ENCODE measurements at regions not wholly inside any gene's neighbourhood (a gene's known extent, or its start where the extent isn't known, plus 50 kb on each side); places are given as distances from the start of the nearest gene placed in this dataset.

DNA sequence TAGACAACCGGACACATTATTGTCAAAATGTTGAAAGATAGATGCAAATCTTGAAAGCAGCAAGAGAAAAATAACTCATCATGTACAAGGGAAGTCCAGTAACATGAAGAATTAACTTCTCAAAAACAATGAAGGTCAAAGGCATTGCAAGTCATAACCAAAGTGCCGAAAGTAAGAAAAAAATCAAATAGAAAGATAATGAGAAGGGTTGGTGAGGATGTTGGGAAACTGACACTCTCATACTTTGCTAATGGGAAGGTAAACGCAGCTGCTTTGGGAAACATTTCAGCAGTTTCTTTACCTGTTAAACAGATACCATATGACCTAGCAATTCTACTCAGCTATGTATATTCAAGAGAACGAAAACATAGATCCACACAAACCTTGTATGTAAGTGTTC, 303.0 kb downstream of the ARL4A start:
- no peak for DNase-seq
- Mint-ChIP-seq H3K27me3 (peaks cover 0 to 6% of the 10 kb centered on the region in 2 donors), H3K27ac (no peak overlapping the region), H3K4me1 (no peaks in the 10 kb centered on the region), H3K4me3 (no peak overlapping the region), H3K36me3 (no peaks in the 10 kb centered on the region), H3K9me3 (no peaks in the 10 kb centered on the region)
- no peaks in the 10 kb centered on the region for H3K27me3 ChIP-seq (ENCODE audit: insufficient read depth, low read length, poor library complexity, severe bottlenecking)
- POLR2A ChIA-PET: no interaction called here
- CTCF ChIA-PET: interaction anchor here (0.9 kb wide), 1 partner anchor 13 kb away, joined by 3 read pairs; no protein-coding TSS in a partner anchor
- no peaks in the 10 kb centered on the region for H3K9me3 ChIP-seq (ENCODE audit: low read length)
- no peak overlapping the region for H3K27ac ChIP-seq (ENCODE audit: low read depth, low read length)
- H3K4me3 ChIP-seq (ENCODE audit: low read length): no peak overlapping the region
- no peaks in the 10 kb centered on the region for H3K4me1 ChIP-seq (ENCODE audit: insufficient read depth, low read length)
- no peaks in the 10 kb centered on the region for H3K36me3 ChIP-seq (ENCODE audit: insufficient read depth, low read length)

DNA sequence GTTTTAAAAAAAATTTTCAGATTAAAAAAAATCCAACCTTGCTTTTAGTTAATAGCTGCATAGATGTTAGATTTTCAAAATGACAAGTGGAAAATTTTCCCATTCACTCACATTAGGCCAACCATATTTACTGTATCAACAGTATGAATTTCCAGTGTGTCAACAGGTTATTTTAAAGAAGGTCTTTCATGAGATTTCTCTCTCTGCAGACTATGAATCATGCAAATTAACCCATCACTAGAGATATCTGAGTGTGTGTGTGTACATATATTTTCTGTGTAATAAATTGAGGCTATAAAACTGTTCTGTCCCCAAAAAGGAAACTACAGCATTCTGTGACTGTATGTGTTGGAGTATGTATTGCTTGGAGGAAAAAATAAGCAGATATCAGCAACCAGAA, 305.6 kb downstream of the ARL4A start:
- no peaks in the 10 kb centered on the region for H3K36me3 Mint-ChIP-seq
- H3K27ac Mint-ChIP-seq: no peak overlapping the region
- H3K9me3 Mint-ChIP-seq: no peaks in the 10 kb centered on the region
- Histone ChIP-seq H3K27ac (ENCODE audit: low read depth, low read length) (no peak overlapping the region), H3K36me3 (ENCODE audit: insufficient read depth, low read length) (no peaks in the 10 kb centered on the region), H3K4me3 (ENCODE audit: low read length) (no peak overlapping the region), H3K9me3 (ENCODE audit: low read length) (no peaks in the 10 kb centered on the region), H3K27me3 (ENCODE audit: insufficient read depth, low read length, poor library complexity, severe bottlenecking) (no peaks in the 10 kb centered on the region), H3K4me1 (ENCODE audit: insufficient read depth, low read length) (no peaks in the 10 kb centered on the region)
- CTCF ChIA-PET: no interaction called here
- DNase-seq: no peak
- POLR2A ChIA-PET: no interaction called here
- H3K4me3 Mint-ChIP-seq: no peak overlapping the region
- peaks cover 0 to 6% of the 10 kb centered on the region in 2 donors for H3K27me3 Mint-ChIP-seq
- H3K4me1 Mint-ChIP-seq: no peaks in the 10 kb centered on the region

DNA sequence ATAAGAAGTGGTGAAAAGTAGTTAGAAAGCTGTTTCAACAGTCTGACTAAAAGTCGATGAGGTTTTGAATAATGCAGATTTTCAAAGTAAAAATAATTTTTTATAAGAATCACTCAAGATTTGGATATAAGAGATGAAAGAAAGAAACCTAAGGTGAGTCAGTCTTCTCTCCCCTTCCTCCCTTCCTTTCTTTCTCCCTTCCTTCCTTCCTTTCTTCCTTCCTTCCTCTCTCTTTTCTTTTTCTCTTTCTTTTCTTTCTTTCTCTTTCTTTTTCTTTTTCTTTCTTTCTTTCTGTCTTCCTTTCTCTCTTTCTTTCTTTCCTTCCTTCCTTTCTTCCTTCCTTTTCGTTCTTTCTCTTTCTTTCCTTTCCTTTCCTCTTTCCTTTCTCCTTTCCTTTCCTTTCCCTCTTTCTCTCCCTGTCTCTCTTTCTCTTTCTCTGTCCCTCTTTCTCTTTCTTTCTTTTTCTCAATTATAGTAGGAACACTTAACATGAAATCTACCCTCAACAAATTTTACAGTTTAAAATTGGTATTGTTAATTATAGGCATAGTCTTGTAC, 308.6 kb downstream of the ARL4A start:
- Histone ChIP-seq H3K4me1 (ENCODE audit: insufficient read depth, low read length) (no peaks in the 10 kb centered on the region), H3K27me3 (ENCODE audit: insufficient read depth, low read length, poor library complexity, severe bottlenecking) (no peaks in the 10 kb centered on the region), H3K27ac (ENCODE audit: low read depth, low read length) (no peak overlapping the region), H3K36me3 (ENCODE audit: insufficient read depth, low read length) (no peaks in the 10 kb centered on the region), H3K9me3 (ENCODE audit: low read length) (no peaks in the 10 kb centered on the region), H3K4me3 (ENCODE audit: low read length) (no peak overlapping the region)
- CTCF ChIA-PET: no interaction called here
- DNase-seq: no peak
- Mint-ChIP-seq H3K27me3 (peaks cover 0 to 1% of the 10 kb centered on the region in 2 donors), H3K4me3 (no peak overlapping the region), H3K27ac (no peak overlapping the region), H3K9me3 (peaks cover 0 to 13% (median 8%) of the 10 kb centered on the region in 5 donors), H3K36me3 (no peaks in the 10 kb centered on the region), H3K4me1 (no peaks in the 10 kb centered on the region)
- POLR2A ChIA-PET: no interaction called here

DNA sequence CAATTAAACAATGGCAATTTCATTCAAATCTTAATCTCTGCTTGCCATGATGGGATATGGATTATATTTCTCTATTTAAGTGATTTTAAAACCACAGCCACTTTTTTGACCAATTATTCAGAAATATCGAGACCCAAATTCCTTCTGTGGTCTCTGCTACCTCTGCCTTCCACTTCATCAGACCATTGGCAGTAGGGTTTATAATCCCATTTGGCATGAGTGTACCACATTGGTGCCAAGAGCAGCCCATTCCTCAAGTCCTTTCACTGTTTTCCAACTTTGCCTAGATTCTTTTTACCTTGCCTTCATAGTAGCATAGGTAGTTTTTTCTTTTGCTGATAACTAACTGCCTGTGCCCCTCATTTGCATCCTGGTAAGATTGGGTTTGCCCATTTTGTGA, 319.9 kb downstream of the ARL4A start:
- Histone ChIP-seq H3K36me3 (ENCODE audit: insufficient read depth, low read length) (no peaks in the 10 kb centered on the region), H3K27me3 (ENCODE audit: insufficient read depth, low read length, poor library complexity, severe bottlenecking) (no peaks in the 10 kb centered on the region), H3K4me3 (ENCODE audit: low read length) (no peak overlapping the region), H3K27ac (ENCODE audit: low read depth, low read length) (no peak overlapping the region), H3K9me3 (ENCODE audit: low read length) (no peaks in the 10 kb centered on the region), H3K4me1 (ENCODE audit: insufficient read depth, low read length) (no peaks in the 10 kb centered on the region)
- ChIA-PET CTCF (no interaction called here), POLR2A (no interaction called here)
- peaks cover 8 to 27% of the 10 kb centered on the region in 2 donors for H3K27me3 Mint-ChIP-seq
- no peak overlapping the region for H3K4me3 Mint-ChIP-seq
- H3K36me3 Mint-ChIP-seq: peaks cover 0 to 7% (median 0%) of the 10 kb centered on the region in 3 donors
- no peaks in the 10 kb centered on the region for H3K4me1 Mint-ChIP-seq
- peaks cover 3 to 9% (median 5%) of the 10 kb centered on the region in 5 donors for H3K9me3 Mint-ChIP-seq
- no peak overlapping the region for H3K27ac Mint-ChIP-seq
- DNase-seq: no peak

DNA sequence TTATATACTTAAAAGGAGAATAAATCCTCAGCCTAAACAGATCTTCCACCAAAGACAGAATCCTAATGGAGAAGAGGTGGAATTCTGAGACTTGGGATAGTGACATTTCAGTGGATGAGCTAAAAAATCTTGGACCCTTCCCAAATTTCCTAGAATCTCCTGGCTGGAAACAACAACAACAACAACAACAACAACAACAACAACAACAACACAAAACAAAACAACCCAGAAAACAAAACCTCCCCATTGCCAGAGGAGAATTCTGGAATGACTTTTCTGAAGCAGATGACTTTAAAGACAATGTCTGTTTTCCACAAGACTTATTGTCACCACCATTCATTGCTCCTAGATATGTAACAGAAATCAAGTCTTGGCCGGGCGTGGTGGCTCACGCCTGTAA, 322.1 kb downstream of the ARL4A start:
- Mint-ChIP-seq H3K4me1 (no peaks in the 10 kb centered on the region), H3K27me3 (peaks cover 5 to 27% of the 10 kb centered on the region in 2 donors), H3K27ac (no peak overlapping the region), H3K36me3 (peaks cover 0 to 7% (median 0%) of the 10 kb centered on the region in 3 donors), H3K9me3 (peaks cover 3 to 9% (median 3%) of the 10 kb centered on the region in 5 donors), H3K4me3 (no peak overlapping the region)
- Histone ChIP-seq H3K36me3 (ENCODE audit: insufficient read depth, low read length) (no peaks in the 10 kb centered on the region), H3K4me1 (ENCODE audit: insufficient read depth, low read length) (no peaks in the 10 kb centered on the region), H3K27me3 (ENCODE audit: insufficient read depth, low read length, poor library complexity, severe bottlenecking) (no peaks in the 10 kb centered on the region), H3K9me3 (ENCODE audit: low read length) (no peaks in the 10 kb centered on the region), H3K4me3 (ENCODE audit: low read length) (no peak overlapping the region), H3K27ac (ENCODE audit: low read depth, low read length) (no peak overlapping the region)
- ChIA-PET POLR2A (no interaction called here), CTCF (no interaction called here)
- DNase-seq: no peak

DNA sequence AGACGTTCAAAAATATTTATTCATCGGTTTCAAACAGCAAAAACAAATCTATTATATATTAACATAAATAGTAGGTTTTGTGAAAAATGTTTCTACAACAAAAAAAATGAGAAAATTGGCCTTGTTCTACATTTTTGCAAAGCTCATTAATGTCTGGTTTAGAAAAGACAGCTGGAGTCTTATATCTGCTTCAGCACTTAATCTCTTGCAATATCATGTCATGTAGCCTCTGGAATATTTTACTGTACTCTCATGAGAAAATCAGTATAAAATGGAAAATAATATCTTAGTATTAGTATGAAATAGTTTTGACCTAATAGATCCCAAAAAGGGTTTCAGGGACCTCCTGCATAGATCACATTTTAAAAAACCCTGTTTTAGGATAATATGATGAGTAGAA, 326.6 kb downstream of the ARL4A start:
- DNase-seq: no peak
- H3K36me3 Mint-ChIP-seq: peaks cover 0 to 5% (median 0%) of the 10 kb centered on the region in 3 donors
- H3K36me3 ChIP-seq (ENCODE audit: insufficient read depth, low read length): no peaks in the 10 kb centered on the region
- no peaks in the 10 kb centered on the region for H3K27me3 ChIP-seq (ENCODE audit: insufficient read depth, low read length, poor library complexity, severe bottlenecking)
- peaks cover 3% of the 10 kb centered on the region in 5 donors for H3K9me3 Mint-ChIP-seq
- H3K27ac ChIP-seq (ENCODE audit: low read depth, low read length): no peak overlapping the region
- H3K27ac Mint-ChIP-seq: no peak overlapping the region
- ChIA-PET CTCF (no interaction called here), POLR2A (no interaction called here)
- H3K27me3 Mint-ChIP-seq: peaks cover 2 to 11% of the 10 kb centered on the region in 2 donors
- H3K4me1 ChIP-seq (ENCODE audit: insufficient read depth, low read length): no peaks in the 10 kb centered on the region
- H3K4me3 Mint-ChIP-seq: no peak overlapping the region
- no peaks in the 10 kb centered on the region for H3K4me1 Mint-ChIP-seq
- no peak overlapping the region for H3K4me3 ChIP-seq (ENCODE audit: low read length)
- H3K9me3 ChIP-seq (ENCODE audit: low read length): no peaks in the 10 kb centered on the region

DNA sequence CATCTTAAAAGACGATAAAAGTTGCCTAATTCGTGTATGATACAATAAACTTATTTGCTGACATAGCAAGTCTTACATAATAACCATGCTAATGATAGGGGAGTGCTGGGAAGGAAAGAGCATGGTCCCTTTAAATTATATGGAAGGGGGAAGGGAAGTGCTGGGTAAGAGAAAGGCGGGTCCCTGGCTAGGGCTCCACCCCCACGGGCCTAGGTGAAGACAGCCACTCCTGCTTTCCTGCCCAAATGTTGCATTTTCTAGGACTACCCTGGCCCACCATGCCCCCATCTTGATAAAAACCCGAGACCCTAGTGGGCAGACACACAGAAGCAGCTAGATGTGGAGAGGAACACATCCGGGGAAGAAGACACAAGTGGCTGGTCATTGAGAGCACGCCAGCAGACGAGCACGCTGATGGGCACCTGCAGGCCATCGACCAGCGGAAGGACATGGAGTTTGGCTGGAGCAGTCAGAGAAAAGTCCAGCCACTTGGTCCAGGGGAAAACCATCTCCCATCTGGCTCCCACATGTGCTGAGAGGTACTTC, 328.7 kb downstream of the ARL4A start:
- Mint-ChIP-seq H3K27me3 (peaks cover 0 to 3% of the 10 kb centered on the region in 2 donors), H3K27ac (no peak overlapping the region), H3K36me3 (peaks cover 0 to 3% (median 0%) of the 10 kb centered on the region in 3 donors), H3K9me3 (peaks cover 2 to 3% (median 3%) of the 10 kb centered on the region in 5 donors), H3K4me3 (no peak overlapping the region), H3K4me1 (no peaks in the 10 kb centered on the region)
- no peaks in the 10 kb centered on the region for H3K9me3 ChIP-seq (ENCODE audit: low read length)
- ChIA-PET CTCF (no interaction called here), POLR2A (no interaction called here)
- H3K4me3 ChIP-seq (ENCODE audit: low read length): no peak overlapping the region
- no peak overlapping the region for H3K27ac ChIP-seq (ENCODE audit: low read depth, low read length)
- H3K4me1 ChIP-seq (ENCODE audit: insufficient read depth, low read length): no peaks in the 10 kb centered on the region
- no peak for DNase-seq
- no peaks in the 10 kb centered on the region for H3K36me3 ChIP-seq (ENCODE audit: insufficient read depth, low read length)
- H3K27me3 ChIP-seq (ENCODE audit: insufficient read depth, low read length, poor library complexity, severe bottlenecking): no peaks in the 10 kb centered on the region

DNA sequence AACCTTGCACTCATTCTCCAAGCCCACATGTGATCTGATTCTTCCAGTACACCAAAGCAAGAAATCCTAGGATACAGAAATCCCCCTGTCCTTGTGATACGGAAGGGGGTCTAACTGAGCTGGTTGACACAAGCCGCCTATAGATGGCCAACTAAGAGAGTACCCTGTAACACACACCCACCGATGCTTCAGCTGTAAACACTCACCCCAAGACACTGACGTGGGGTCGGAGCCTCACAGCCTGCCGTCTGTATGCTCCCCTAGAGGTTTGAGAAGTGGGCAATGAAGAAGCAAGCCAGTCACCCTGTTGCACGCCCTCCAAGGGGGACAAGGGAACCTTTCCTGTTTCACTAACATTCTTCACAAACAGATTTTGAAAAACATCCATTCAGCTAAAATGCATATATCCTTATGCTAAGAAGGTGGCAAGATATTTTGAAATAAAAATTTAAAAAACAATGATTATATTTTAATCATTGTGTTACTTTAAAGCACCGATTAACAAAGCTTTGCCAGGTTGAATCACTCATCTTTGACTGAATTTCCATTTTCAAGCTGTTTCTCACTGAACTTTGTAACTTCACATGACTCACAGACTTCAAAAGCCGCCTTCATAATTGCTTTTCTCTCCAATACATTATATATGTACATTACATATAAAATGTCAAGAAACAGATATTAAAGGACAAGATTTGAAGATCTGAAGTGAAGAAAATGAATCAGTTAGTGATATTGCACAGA, 329.3 kb downstream of the ARL4A start:
- Histone ChIP-seq H3K4me3 (ENCODE audit: low read length) (no peak overlapping the region), H3K27ac (ENCODE audit: low read depth, low read length) (no peak overlapping the region), H3K4me1 (ENCODE audit: insufficient read depth, low read length) (no peaks in the 10 kb centered on the region), H3K9me3 (ENCODE audit: low read length) (no peaks in the 10 kb centered on the region), H3K36me3 (ENCODE audit: insufficient read depth, low read length) (no peaks in the 10 kb centered on the region), H3K27me3 (ENCODE audit: insufficient read depth, low read length, poor library complexity, severe bottlenecking) (no peaks in the 10 kb centered on the region)
- DNase-seq: no peak
- Mint-ChIP-seq H3K36me3 (no peaks in the 10 kb centered on the region), H3K27ac (no peak overlapping the region), H3K9me3 (no peaks in the 10 kb centered on the region), H3K4me1 (no peaks in the 10 kb centered on the region), H3K4me3 (no peak overlapping the region), H3K27me3 (peaks cover 0 to 6% of the 10 kb centered on the region in 2 donors)
- ChIA-PET CTCF (no interaction called here), POLR2A (no interaction called here)

All from CD8-positive, alpha-beta memory T cell (primary cell).